OCI-LY7 (cell line): ENCODE measurements at regions not wholly inside any gene's neighbourhood (a gene's known extent, or its start where the extent isn't known, plus 50 kb on each side); places are given as distances from the start of the nearest gene placed in this dataset.

Experiments used
- BruUV-seq: library from RNA; stranded (reverse); fragments of 400-500 nt; replicated peaks from 2 replicates; lab custom pipeline; 2021; lab: Mats Ljungman, UMichigan
- CTCF ChIA-PET: fragments of 300-600 bp; sonication (Branson Sonifier 250); formaldehyde crosslinking; loops from one replicate; lab custom pipeline; 2022; ENCODE audit warnings: antibody characterized with exemption; ENCODE audit not compliant: unreplicated experiment; lab: Charles Lee
- POLR2A ChIA-PET: fragments of 300-600 bp; sonication (Branson Sonifier 250); formaldehyde crosslinking; loops from one replicate; lab custom pipeline; 2022; ENCODE audit warnings: antibody characterized with exemption; lab: Charles Lee
- DNase-seq: peaks from one replicate; pipeline ENCODE4 v3.0.0-alpha.2; 2015; ENCODE audit warnings: low spot score
- H2AFZ ChIP-seq: fragments of 200-600 bp; sonication (generic), shearing (Covaris generic); 2 replicates; pipeline ENCODE4 v1.6.1; 2014; ENCODE audit warnings: mild to moderate bottlenecking, antibody characterized with exemption, low read length, moderate library complexity
- H3K27ac ChIP-seq: fragments of 200-600 bp; sonication (generic); 2 replicates; pipeline ENCODE4 v1.5.1; 2014; ENCODE audit warnings: mixed run types, low read depth, mild to moderate bottlenecking, moderate library complexity, low read length, inconsistent platforms; ENCODE audit not compliant: poor library complexity, severe bottlenecking
- H3K36me3 ChIP-seq: fragments of 200-600 bp; sonication (generic); 2 replicates; pipeline ENCODE4 v1.6.1; 2014; ENCODE audit warnings: mild to moderate bottlenecking, antibody characterized with exemption, low read length, moderate library complexity, mixed read lengths; ENCODE audit not compliant: insufficient read depth
- H3K4me1 ChIP-seq: fragments of 200-600 bp; sonication (generic); 2 replicates; pipeline ENCODE4 v1.5.1; 2014; ENCODE audit warnings: mild to moderate bottlenecking, low read length; ENCODE audit not compliant: insufficient read depth, poor library complexity, severe bottlenecking
- H3K4me2 ChIP-seq: fragments of 200-600 bp; sonication (generic); 2 replicates; pipeline ENCODE4 v1.6.1; 2014; ENCODE audit warnings: mild to moderate bottlenecking, low read length
- H3K4me3 ChIP-seq: fragments of 200-600 bp; sonication (generic); 2 replicates; pipeline ENCODE4 v1.5.1; 2014; ENCODE audit warnings: mild to moderate bottlenecking, low read depth, low read length; ENCODE audit not compliant: poor library complexity, severe bottlenecking
- H3K79me2 ChIP-seq: fragments of 200-600 bp; sonication (generic); 2 replicates; pipeline ENCODE4 v1.6.1; 2016; ENCODE audit warnings: low read depth, mild to moderate bottlenecking, low read length, moderate library complexity, mixed read lengths; ENCODE audit not compliant: insufficient read depth
- H3K9me2 ChIP-seq: fragments of 200-600 bp; sonication (generic); 2 replicates; pipeline ENCODE4 v1.6.1; 2016; ENCODE audit warnings: mild to moderate bottlenecking, low read length, mixed read lengths; ENCODE audit not compliant: insufficient read depth
- H3K9me3 ChIP-seq: fragments of 200-600 bp; sonication (generic); 2 replicates; pipeline ENCODE4 v1.6.1; 2014; ENCODE audit warnings: mild to moderate bottlenecking, mixed run types, low read length, mixed read lengths
- H4K20me1 ChIP-seq: fragments of 200-600 bp; sonication (generic); 2 replicates; pipeline ENCODE4 v1.6.1; 2014; ENCODE audit warnings: mild to moderate bottlenecking, antibody characterized with exemption, low read length, moderate library complexity, mixed read lengths; ENCODE audit not compliant: insufficient read depth
- EZH2phosphoT487 ChIP-seq: fragments of 200-600 bp; sonication (generic); IDR thresholded peaks from 2 replicates; pipeline ENCODE4 v1.6.1; 2018; ENCODE audit warnings: low read depth, borderline replicate concordance, mild to moderate bottlenecking, mixed run types, antibody characterized with exemption, low read length, moderate library complexity, mixed read lengths
- intact Hi-C: fragments of 100-400 bp; cut with micrococcal nuclease; formaldehyde crosslinking; loops from one replicate; pipeline ENCODE4 v1.10.0; 2022; ENCODE audit not compliant: unreplicated experiment
- TF ChIP-seq, protein P1 (sequence below): fragments of 200-600 bp; sonication (generic); conservative IDR thresholded peaks from 2 replicates; pipeline ENCODE4 v1.5.1; 2014; ENCODE audit warnings: mild to moderate bottlenecking, antibody characterized with exemption, low read length, moderate library complexity, mixed read lengths

DNA sequence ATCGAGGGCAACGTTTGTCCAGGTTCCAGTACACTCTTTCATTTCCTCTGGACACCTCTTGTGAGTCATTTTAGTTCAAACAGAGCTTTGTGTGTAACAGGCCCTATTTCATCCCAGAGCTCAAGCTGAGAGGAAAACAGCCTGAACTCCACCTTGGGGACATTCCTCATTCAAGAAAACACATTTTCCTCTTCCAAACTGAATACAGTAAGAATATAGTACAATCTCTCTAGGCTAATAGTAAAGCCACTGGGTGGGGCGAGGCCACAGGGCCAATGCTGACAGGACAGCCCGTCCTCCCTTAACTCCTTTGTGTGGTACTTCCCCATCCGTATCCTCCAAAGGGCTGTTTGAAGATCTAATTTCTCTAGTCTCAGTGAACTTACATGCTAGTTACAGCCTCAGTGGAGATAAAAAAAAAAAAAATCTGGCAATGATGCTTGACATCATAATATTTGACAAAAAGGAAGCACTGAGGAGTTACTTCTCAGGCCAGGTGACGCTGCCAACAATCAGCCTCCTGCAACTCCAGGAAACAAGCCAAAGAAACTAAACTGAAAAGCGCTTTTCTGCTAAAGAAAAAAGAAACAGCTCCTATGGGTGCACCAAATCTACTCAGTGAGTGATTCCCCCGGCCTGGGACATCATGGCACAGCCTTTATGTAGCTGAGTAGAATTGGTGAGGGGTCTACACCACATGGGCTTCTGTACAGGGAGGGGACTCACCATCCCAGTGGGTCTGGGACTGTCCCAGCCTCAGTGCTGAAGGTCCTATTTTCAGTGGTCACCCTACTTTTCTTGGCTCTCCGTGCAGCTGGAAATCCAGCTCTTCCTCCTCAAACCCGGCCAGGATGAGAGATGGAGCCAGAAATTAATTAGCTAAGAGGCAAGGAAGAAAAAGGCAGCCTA is 238.2 kb upstream of the NEBL start:
- H3K9me2 ChIP-seq, result no peaks in the 10 kb centered on the region
- H3K27ac ChIP-seq, result no peak overlapping the region
- no peaks in the 10 kb centered on the region for H3K9me3 ChIP-seq
- no TSS peak for BruUV-seq
- no peak overlapping the region for H3K4me3 ChIP-seq
- H3K4me2 ChIP-seq, result no peak overlapping the region
- no peaks in the 10 kb centered on the region for H3K79me2 ChIP-seq
- H2AFZ ChIP-seq, result no peak overlapping the region
- CTCF ChIA-PET, result no interaction called here
- no peaks in the 10 kb centered on the region for H3K36me3 ChIP-seq
- intact Hi-C loops, result no loop called here
- no peaks in the 10 kb centered on the region for H4K20me1 ChIP-seq
- TF ChIP-seq, protein P1, sequence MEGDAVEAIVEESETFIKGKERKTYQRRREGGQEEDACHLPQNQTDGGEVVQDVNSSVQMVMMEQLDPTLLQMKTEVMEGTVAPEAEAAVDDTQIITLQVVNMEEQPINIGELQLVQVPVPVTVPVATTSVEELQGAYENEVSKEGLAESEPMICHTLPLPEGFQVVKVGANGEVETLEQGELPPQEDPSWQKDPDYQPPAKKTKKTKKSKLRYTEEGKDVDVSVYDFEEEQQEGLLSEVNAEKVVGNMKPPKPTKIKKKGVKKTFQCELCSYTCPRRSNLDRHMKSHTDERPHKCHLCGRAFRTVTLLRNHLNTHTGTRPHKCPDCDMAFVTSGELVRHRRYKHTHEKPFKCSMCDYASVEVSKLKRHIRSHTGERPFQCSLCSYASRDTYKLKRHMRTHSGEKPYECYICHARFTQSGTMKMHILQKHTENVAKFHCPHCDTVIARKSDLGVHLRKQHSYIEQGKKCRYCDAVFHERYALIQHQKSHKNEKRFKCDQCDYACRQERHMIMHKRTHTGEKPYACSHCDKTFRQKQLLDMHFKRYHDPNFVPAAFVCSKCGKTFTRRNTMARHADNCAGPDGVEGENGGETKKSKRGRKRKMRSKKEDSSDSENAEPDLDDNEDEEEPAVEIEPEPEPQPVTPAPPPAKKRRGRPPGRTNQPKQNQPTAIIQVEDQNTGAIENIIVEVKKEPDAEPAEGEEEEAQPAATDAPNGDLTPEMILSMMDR, result no peak
- TF ChIP-seq EZH2phosphoT487, result no peak
- DNase-seq, result no peak
- no peaks in the 10 kb centered on the region for H3K4me1 ChIP-seq
- POLR2A ChIA-PET, result interaction anchor here (0.7 kb wide), 2 partner anchors 161 to 900 kb away, joined by 3 read pairs; no protein-coding TSS in a partner anchor

DNA sequence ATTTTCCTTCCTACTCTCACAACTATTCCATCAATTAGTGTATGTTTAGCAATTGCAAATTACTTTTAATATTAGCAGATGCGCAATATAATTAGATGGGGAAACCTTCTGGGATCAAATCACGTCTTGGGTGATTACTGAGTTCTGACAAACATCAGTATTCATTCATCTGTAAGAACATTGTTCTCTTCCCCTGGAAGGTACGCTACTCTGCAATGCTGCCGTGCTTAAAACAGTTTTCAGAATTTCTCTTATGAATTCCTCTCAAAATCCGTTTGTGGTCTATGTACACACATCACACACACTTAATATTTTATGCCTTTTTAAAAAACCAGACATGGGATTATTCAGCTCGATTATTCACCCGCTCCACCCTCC is 237.5 kb upstream of the NEBL start:
- no peaks in the 10 kb centered on the region for H3K79me2 ChIP-seq
- POLR2A ChIA-PET, result no interaction called here
- H2AFZ ChIP-seq, result no peak overlapping the region
- TF ChIP-seq EZH2phosphoT487, result no peak
- TF ChIP-seq, protein P1, result no peak
- H3K4me2 ChIP-seq, result no peak overlapping the region
- no peak overlapping the region for H3K4me3 ChIP-seq
- no peaks in the 10 kb centered on the region for H4K20me1 ChIP-seq
- no peaks in the 10 kb centered on the region for H3K4me1 ChIP-seq
- no peak overlapping the region for H3K27ac ChIP-seq
- CTCF ChIA-PET, result no interaction called here
- H3K9me3 ChIP-seq, result no peaks in the 10 kb centered on the region
- intact Hi-C loops, result no loop called here
- BruUV-seq, result no TSS peak
- H3K36me3 ChIP-seq, result no peaks in the 10 kb centered on the region
- DNase-seq, result no peak
- H3K9me2 ChIP-seq, result no peaks in the 10 kb centered on the region
